ENCODE measurements at regions not wholly inside any gene's neighbourhood (a gene's known extent, or its start where the extent isn't known, plus 50 kb on each side); places are given as distances from the start of the nearest gene placed in this dataset.
"Not testable (repeated sequence)": the region's sequence is repeated elsewhere in the genome, so short reads cannot be mapped to it uniquely, and the experiment has no call there.

DNA sequence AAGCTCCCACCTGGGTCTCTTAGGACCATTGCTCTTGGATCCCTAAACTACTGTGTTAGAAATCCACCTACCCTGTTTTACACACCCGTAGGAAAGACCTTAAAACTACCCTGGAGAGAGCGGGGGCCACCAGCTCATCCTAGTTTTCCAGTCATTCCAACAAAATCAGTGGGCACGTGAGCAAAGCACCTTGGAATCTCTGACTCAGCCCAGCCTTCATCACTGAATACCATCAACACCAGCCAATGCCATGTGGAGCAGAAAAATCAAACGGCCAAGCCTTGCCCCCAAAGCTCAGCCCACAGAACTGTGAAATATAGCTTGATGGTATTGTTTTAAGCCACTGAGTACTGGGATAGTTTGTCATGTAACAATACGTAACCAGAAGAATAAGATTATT, 449.7 kb upstream of the CHAC2 start:
- Histone ChIP-seq H3K4me3 (ENCODE audit: low read length) (no peak overlapping the region), H3K4me1 (ENCODE audit: insufficient read depth, low read length) (no peaks in the 10 kb centered on the region), H3K9ac (ENCODE audit: low read depth, low read length) (no peak overlapping the region), H3K27ac (ENCODE audit: low read length) (no peak overlapping the region), H3K27me3 (ENCODE audit: insufficient read depth, low read length) (no peaks in the 10 kb centered on the region), H3K9me3 (ENCODE audit: insufficient read depth, low read depth, low read length) (no peaks in the 10 kb centered on the region), H3K36me3 (ENCODE audit: insufficient read depth, low read depth, low read length) (no peaks in the 10 kb centered on the region)

DNA sequence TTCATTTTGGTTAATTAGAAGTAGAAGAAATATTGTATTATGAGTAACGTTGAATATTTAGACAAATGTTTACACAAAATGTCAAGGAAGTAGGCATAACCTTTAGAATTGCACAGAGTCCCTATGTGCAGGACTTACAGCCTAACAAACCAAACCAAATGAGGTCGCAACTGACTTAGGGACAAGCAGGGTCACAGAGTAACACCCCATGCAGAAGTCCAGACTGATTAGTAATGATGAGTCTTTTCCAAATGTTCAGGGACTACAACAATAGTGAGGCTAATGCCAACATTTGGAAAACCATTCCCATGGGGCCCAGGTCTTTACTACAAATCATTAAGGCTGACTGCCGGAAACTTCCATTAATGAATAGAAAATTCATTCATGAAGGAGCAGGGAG, 452.5 kb upstream of the CHAC2 start:
- Histone ChIP-seq H3K4me3 (ENCODE audit: low read length) (no peak overlapping the region), H3K36me3 (ENCODE audit: insufficient read depth, low read depth, low read length) (no peaks in the 10 kb centered on the region), H3K4me1 (ENCODE audit: insufficient read depth, low read length) (no peaks in the 10 kb centered on the region), H3K27me3 (ENCODE audit: insufficient read depth, low read length) (no peaks in the 10 kb centered on the region), H3K9ac (ENCODE audit: low read depth, low read length) (no peak overlapping the region), H3K9me3 (ENCODE audit: insufficient read depth, low read depth, low read length) (no peaks in the 10 kb centered on the region), H3K27ac (ENCODE audit: low read length) (no peak overlapping the region)

DNA sequence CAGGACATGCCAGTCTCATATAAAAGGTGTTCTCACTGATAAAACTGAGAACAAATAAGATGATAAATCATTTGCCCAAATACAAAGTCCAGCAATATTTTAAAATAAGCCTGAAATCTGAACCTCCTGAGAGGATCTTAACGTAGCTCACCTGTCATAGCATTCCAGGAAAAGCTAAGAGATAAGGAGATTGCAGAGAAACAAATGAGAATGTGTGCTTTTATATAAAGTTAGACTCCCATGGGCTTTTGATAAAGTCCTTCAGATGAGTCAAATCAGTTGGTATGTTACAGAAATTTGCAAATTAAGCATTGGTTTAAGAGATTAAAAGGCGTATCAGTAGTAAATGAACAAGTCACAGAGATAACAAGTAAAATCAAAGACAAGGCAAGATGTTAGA, 452.9 kb upstream of the CHAC2 start:
- no peak overlapping the region for H3K4me3 ChIP-seq (ENCODE audit: low read length)
- H3K36me3 ChIP-seq (ENCODE audit: insufficient read depth, low read depth, low read length): no peaks in the 10 kb centered on the region
- H3K27me3 ChIP-seq (ENCODE audit: insufficient read depth, low read length): no peaks in the 10 kb centered on the region
- no peaks in the 10 kb centered on the region for H3K4me1 ChIP-seq (ENCODE audit: insufficient read depth, low read length)
- no peak overlapping the region for H3K27ac ChIP-seq (ENCODE audit: low read length)
- no peaks in the 10 kb centered on the region for H3K9me3 ChIP-seq (ENCODE audit: insufficient read depth, low read depth, low read length)
- no peak overlapping the region for H3K9ac ChIP-seq (ENCODE audit: low read depth, low read length)

DNA sequence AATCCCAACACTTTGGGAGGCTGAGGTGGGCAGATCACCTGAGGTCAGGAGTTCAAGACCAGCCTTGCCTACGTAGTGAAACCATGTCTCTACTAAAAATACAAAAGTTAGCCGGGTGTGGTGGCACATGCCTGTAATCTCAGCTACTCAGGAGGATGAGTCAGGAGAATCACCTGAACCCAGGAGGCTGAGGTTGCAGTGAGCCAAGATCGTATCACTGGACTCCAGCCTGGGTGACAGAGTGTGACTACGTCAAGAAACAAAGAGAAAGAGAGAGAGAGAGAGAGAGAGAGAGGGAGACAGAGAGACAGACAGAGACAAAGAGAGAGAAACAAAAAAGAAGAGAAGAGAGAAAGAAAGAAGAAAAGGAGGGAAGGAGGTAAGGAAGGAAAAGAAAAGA, 454.0 kb upstream of the CHAC2 start:
- H3K9me3 ChIP-seq (ENCODE audit: insufficient read depth, low read depth, low read length); H3K27me3 ChIP-seq (ENCODE audit: insufficient read depth, low read length); H3K4me3 ChIP-seq (ENCODE audit: low read length); H3K9ac ChIP-seq (ENCODE audit: low read depth, low read length); H3K4me1 ChIP-seq (ENCODE audit: insufficient read depth, low read length); H3K36me3 ChIP-seq (ENCODE audit: insufficient read depth, low read depth, low read length); H3K27ac ChIP-seq (ENCODE audit: low read length): not testable (repeated sequence)

DNA sequence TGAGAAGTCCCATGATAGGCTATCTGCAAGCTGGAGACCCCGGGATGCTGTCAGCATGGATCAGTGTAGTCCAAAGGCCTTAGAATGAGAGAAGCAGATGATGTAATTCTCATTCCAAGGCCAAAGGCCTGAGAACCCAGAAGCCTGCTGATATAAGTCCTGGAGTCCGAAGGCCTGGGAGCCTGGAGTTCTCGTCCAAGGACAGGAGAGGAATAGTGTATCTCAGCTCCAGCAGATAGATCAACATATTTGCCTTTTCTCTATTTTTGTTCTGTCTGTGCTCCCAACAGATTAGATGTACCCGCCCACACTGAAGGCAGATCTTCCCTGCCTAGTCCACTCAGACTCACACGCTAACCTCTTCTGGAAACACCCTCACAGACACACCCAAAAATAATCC, 454.9 kb upstream of the CHAC2 start:
- H3K9ac ChIP-seq (ENCODE audit: low read depth, low read length): no peak overlapping the region
- no peak overlapping the region for H3K4me3 ChIP-seq (ENCODE audit: low read length)
- H3K27ac ChIP-seq (ENCODE audit: low read length): no peak overlapping the region
- no peaks in the 10 kb centered on the region for H3K9me3 ChIP-seq (ENCODE audit: insufficient read depth, low read depth, low read length)
- H3K27me3 ChIP-seq (ENCODE audit: insufficient read depth, low read length): no peaks in the 10 kb centered on the region
- H3K4me1 ChIP-seq (ENCODE audit: insufficient read depth, low read length): no peaks in the 10 kb centered on the region
- H3K36me3 ChIP-seq (ENCODE audit: insufficient read depth, low read depth, low read length): no peaks in the 10 kb centered on the region

DNA sequence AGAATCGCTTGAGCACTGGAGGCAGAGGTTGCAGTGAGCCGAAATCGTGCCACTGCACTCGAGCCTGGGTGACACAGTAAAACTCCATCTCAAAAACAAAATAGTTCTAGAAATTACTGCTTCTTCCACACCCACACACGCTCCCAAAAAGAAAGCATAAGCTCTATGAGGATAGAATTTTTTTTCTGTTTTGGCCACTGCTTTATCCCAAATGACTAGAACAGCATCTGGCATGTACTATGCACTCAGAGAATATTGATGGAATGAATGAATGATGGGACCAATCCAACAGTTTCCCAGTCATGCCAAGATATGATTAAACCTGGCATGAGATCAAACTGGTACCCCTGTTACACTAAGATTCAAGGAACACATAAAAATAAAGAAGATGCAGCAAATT, 455.4 kb upstream of the CHAC2 start:
- no peaks in the 10 kb centered on the region for H3K4me1 ChIP-seq (ENCODE audit: insufficient read depth, low read length)

DNA sequence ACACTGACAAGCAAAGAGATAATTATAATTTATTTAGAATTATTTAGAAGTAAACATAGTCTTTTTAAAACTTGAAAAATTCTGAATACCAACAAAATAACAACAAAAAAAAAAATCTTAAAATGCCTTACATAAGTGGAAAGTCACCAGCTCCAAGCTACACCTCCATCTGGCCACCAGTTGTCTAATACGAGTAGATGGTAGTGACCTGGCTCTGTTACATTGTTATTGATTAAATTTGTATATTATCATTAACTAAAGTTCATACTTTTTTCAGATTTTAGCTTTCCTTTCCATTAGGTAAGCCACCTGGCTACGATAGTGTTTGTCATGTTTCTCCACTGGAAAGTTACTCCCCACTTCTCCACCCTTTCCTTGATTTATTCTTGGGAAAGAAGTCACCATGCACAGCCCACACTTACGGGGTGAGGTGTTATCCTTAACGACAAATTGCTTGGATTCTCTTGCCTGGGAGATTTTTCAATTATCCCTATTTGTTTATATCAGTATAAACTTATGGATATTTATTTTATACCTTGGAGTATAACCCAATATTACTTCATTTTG, 464.5 kb upstream of the CHAC2 start:
- no peaks in the 10 kb centered on the region for H3K4me1 ChIP-seq (ENCODE audit: insufficient read depth, low read length)
- H3K27me3 ChIP-seq (ENCODE audit: insufficient read depth, low read length): no peaks in the 10 kb centered on the region
- no peak overlapping the region for H3K27ac ChIP-seq (ENCODE audit: low read length)
- no peaks in the 10 kb centered on the region for H3K36me3 ChIP-seq (ENCODE audit: insufficient read depth, low read depth, low read length)
- H3K9ac ChIP-seq (ENCODE audit: low read depth, low read length): no peak overlapping the region
- H3K9me3 ChIP-seq (ENCODE audit: insufficient read depth, low read depth, low read length): no peaks in the 10 kb centered on the region
- no peak overlapping the region for H3K4me3 ChIP-seq (ENCODE audit: low read length)

More for the DNA sequence above, 455.4 kb upstream of the CHAC2 start:
- Histone ChIP-seq H3K4me3 (ENCODE audit: low read length) (no peak overlapping the region), H3K27ac (ENCODE audit: low read length) (no peak overlapping the region), H3K9ac (ENCODE audit: low read depth, low read length) (no peak overlapping the region), H3K27me3 (ENCODE audit: insufficient read depth, low read length) (no peaks in the 10 kb centered on the region), H3K36me3 (ENCODE audit: insufficient read depth, low read depth, low read length) (no peaks in the 10 kb centered on the region), H3K9me3 (ENCODE audit: insufficient read depth, low read depth, low read length) (no peaks in the 10 kb centered on the region)

DNA sequence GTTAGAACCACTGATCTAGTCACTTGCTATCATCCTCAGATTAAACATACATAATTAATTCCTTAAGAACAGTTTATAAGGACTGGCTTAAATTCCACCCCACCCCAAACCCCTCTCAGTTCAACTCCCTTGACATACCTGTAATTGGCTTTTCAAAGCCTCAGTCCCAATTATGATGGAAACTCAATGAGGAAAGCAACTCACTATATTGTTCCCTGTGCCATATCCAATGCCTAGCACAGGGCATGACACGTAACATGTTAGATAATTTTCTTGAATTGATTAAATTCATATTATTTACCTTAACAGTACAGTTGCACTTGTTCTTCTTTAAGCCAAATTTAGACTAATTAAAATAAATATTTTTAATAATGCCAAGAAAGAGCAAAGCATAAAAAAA, 465.1 kb upstream of the CHAC2 start:
- H3K4me3 ChIP-seq (ENCODE audit: low read length): no peak overlapping the region
- no peaks in the 10 kb centered on the region for H3K27me3 ChIP-seq (ENCODE audit: insufficient read depth, low read length)
- no peak overlapping the region for H3K27ac ChIP-seq (ENCODE audit: low read length)
- no peaks in the 10 kb centered on the region for H3K9me3 ChIP-seq (ENCODE audit: insufficient read depth, low read depth, low read length)
- H3K36me3 ChIP-seq (ENCODE audit: insufficient read depth, low read depth, low read length): no peaks in the 10 kb centered on the region
- H3K4me1 ChIP-seq (ENCODE audit: insufficient read depth, low read length): no peaks in the 10 kb centered on the region
- H3K9ac ChIP-seq (ENCODE audit: low read depth, low read length): no peak overlapping the region

DNA sequence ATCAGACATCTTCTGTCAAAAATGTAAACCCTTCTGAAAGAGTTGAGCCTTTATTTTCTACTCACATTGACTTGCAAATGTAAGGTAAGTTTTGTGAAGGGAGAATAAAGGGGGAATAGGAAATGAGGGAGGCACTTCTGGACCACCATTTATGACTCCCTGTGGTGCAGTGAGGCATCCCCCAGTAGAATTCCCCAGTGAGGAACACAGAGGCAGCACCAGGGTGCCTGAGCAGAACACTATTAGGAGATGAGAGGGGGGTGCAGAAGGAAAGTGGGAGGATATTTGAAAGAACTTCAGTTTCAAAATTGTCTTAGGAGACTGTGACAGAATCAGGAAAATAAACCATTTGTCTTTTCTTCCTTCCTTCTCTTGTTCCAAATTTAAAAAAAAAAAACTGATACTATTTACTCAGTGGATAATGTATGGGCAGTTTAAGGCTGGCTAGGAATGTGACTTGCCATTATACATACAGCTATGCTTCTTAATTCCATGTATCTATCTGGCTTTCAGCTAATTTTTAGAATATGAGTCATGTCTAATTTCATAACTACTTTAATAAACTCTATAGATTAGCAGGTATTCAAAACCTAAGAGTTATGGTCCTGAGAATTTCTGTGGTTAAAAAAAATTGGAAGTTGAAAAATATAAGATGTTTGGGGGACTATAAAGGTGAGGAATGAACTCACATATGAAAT, 478.1 kb upstream of the CHAC2 start:
- no peak overlapping the region for H3K27ac ChIP-seq (ENCODE audit: low read length)

DNA sequence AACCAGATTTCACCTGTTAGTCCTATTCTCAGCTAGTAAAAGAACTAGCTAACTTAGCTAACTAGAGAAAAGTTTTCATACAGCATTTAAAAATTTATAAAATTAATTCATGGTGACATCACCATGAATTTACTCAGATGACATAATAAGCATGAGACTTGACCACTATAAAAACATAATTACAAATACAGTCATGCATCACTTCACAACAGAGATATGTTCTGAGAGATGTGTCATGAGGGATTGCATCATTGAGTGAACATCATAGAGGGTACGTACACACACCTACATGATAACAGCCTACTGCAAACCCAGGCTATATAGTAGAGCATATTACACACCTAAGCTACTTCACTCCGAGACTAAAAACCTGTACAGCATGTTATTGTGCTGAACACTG, 481.3 kb upstream of the CHAC2 start:
- H3K27ac ChIP-seq (ENCODE audit: low read length): no peak overlapping the region
- peaks cover 19% of the 10 kb centered on the region; the same call in 1 of the 2 replicates for H3K4me1 ChIP-seq (ENCODE audit: insufficient read depth, low read length)
- no peaks in the 10 kb centered on the region for H3K27me3 ChIP-seq (ENCODE audit: insufficient read depth, low read length)
- no peak overlapping the region for H3K4me3 ChIP-seq (ENCODE audit: low read length)
- H3K36me3 ChIP-seq (ENCODE audit: insufficient read depth, low read depth, low read length): no peaks in the 10 kb centered on the region
- H3K9ac ChIP-seq (ENCODE audit: low read depth, low read length): no peak overlapping the region
- H3K9me3 ChIP-seq (ENCODE audit: insufficient read depth, low read depth, low read length): no peaks in the 10 kb centered on the region

More for the DNA sequence above, 478.1 kb upstream of the CHAC2 start:
- Histone ChIP-seq H3K9me3 (ENCODE audit: insufficient read depth, low read depth, low read length) (no peaks in the 10 kb centered on the region), H3K27me3 (ENCODE audit: insufficient read depth, low read length) (no peaks in the 10 kb centered on the region), H3K9ac (ENCODE audit: low read depth, low read length) (no peak overlapping the region), H3K4me1 (ENCODE audit: insufficient read depth, low read length) (peaks cover 19% of the 10 kb centered on the region; the same call in 1 of the 2 replicates), H3K36me3 (ENCODE audit: insufficient read depth, low read depth, low read length) (no peaks in the 10 kb centered on the region), H3K4me3 (ENCODE audit: low read length) (peak overlapping the region; percentile 14; the same call in 1 of the 2 replicates)

DNA sequence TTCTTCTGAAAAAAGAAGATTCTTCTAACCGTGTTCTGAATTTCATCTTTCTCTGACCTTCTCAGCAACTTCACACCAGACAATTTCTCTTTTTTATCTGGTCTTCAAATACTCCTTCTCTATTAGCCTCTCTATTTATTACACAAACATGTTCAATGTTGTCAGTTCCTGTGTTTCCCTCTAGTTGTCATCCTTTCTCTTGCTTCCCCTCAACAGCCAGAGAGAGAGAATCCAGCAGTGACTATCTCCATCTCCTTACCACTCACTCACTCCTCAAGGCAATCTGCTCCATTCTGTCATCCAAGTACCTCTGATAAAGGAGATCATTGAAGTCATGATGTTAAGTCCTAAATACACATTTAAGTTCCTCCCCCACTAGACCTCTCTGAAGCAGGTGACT, 491.9 kb upstream of the CHAC2 start:
- Histone ChIP-seq H3K9me3 (ENCODE audit: insufficient read depth, low read depth, low read length) (no peaks in the 10 kb centered on the region), H3K4me1 (ENCODE audit: insufficient read depth, low read length) (peaks cover 10% of the 10 kb centered on the region; the same call in 1 of the 2 replicates), H3K4me3 (ENCODE audit: low read length) (no peak overlapping the region), H3K27ac (ENCODE audit: low read length) (no peak overlapping the region), H3K36me3 (ENCODE audit: insufficient read depth, low read depth, low read length) (no peaks in the 10 kb centered on the region), H3K27me3 (ENCODE audit: insufficient read depth, low read length) (no peaks in the 10 kb centered on the region), H3K9ac (ENCODE audit: low read depth, low read length) (no peak overlapping the region)

DNA sequence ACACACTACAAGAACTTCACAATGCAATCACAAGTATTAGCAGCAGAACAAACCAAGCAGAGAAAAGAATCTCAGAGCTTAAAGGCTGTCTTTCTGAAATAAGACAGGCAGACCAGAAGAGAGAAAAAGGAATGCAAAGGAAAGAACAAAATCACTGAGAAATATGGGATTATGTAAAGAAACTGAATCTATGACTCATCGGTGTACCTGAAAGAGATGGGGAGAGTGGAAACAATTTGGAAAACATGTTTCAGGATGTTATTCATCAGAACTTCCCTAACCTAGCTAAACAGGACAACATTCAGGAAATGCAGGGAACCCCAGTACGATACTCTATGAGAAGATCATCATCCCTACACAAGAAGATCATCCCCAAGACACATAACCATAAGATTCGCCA, 499.0 kb upstream of the CHAC2 start:
- H3K9me3 ChIP-seq (ENCODE audit: insufficient read depth, low read depth, low read length): no peaks in the 10 kb centered on the region
- H3K27me3 ChIP-seq (ENCODE audit: insufficient read depth, low read length): no peaks in the 10 kb centered on the region
- peaks cover 4% of the 10 kb centered on the region; the same call in 1 of the 2 replicates for H3K4me1 ChIP-seq (ENCODE audit: insufficient read depth, low read length)
- H3K9ac ChIP-seq (ENCODE audit: low read depth, low read length): no peak overlapping the region
- H3K27ac ChIP-seq (ENCODE audit: low read length): no peak overlapping the region
- H3K4me3 ChIP-seq (ENCODE audit: low read length): no peak overlapping the region
- H3K36me3 ChIP-seq (ENCODE audit: insufficient read depth, low read depth, low read length): no peaks in the 10 kb centered on the region
